ENCODE measurements at regions not wholly inside any gene's neighbourhood (a gene's known extent, or its start where the extent isn't known, plus 50 kb on each side); places are given as distances from the start of the nearest gene placed in this dataset.

DNA sequence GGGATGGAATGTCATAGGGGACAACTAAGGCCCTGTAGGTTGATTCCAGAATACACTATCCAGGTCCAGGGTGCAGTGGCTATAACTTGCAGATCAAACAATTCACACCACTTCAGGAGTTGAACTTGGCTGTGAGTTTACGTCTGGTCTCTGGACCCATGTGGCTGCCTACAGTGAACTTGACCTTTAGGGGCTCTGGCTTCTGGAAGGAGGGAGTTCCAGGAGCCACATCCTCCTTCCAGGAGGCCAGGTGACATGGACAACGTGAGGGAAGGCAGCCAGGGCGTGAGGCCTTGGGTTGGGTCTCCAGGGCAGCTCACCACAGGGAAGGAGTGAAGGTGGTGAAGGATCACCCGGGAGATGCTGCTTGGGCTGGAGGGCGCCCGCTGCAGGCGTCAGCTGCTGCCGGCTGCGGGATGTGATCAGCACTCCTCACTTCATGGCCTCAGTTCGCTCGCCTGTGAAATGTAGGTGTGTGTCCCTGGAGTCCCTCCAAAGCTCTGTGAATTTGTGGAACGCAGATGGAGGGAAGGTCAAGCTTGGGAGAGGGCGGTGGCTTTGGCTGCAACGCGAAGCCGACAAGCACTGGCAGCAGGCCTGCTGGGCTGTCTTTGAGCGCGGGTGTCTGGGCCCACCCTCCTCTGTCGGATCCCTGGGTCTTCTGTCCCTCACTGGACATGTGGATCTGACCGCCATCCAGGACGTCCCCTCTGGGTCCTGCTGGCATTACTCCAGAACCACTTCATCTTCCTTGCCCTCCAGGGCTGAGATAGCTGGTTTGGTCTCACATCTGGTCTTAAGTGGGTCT, 146.5 kb downstream of the GLI2 start:
- DNase-seq (ENCODE audit: insufficient read length, low spot score): no peak
- no peak for FAIRE-seq
- TF ChIP-seq POLR2A (IDR thresholded peaks at IDR 0.05; ENCODE audit: low read depth, low read length) (no peak), POU2F2 (IDR thresholded peaks at IDR 0.05; ENCODE audit: low read depth, low read length) (no peak), SPI1 (IDR thresholded peaks at IDR 0.05; ENCODE audit: low read depth, low read length) (no peak), PAX5 (IDR thresholded peaks at IDR 0.05; ENCODE audit: insufficient read depth, low read length, severe bottlenecking) (no peak), TAF1 (IDR thresholded peaks at IDR 0.05; ENCODE audit: low read depth, low read length) (no peak), POLR2AphosphoS5 (IDR thresholded peaks at IDR 0.05; ENCODE audit: low read depth, low read length) (no peak)

DNA sequence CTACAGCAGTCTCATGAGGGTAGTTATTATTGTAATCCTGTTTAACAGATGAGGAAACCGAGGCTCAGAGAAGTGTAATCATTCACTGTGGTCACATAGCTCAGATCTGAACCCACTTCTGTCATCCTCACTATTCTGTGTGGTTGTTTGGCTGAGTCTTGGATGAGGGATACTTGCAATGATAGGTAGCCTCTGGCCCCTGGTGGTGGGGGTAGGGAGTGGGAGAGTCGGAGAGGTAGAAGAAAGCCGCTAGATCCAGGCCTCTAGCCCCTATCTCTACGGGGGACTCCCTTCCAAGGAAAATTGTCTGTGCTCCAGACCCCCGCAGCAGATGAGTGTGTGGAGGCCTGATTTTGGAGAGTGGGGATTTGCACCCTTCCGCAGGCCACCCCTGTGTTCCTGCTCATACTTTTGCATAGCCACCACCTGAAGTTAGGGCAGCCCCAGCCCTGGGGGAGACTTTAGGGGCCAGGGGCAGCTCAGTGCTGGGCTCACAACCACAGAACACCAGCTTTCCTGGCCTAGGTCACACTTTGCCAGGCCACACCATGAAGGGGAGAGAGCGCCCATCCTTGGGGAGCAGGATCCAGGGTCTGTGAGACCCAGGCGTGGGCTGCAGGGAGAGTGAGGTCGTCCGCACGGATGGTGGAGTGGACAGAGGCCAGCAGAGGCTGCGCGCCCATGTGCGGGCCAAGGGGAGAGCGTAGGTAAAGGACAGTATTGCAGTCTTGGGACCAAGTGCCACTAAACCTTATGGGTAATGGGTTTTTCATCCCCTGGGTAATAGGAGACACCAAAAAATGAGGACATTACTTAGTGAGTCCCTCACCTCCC, 148.2 kb downstream of the GLI2 start:
- no peak for FAIRE-seq
- no peak for TF ChIP-seq POLR2AphosphoS5 (IDR thresholded peaks at IDR 0.05; ENCODE audit: low read depth, low read length)
- no peak for DNase-seq (ENCODE audit: insufficient read length, low spot score)

DNA sequence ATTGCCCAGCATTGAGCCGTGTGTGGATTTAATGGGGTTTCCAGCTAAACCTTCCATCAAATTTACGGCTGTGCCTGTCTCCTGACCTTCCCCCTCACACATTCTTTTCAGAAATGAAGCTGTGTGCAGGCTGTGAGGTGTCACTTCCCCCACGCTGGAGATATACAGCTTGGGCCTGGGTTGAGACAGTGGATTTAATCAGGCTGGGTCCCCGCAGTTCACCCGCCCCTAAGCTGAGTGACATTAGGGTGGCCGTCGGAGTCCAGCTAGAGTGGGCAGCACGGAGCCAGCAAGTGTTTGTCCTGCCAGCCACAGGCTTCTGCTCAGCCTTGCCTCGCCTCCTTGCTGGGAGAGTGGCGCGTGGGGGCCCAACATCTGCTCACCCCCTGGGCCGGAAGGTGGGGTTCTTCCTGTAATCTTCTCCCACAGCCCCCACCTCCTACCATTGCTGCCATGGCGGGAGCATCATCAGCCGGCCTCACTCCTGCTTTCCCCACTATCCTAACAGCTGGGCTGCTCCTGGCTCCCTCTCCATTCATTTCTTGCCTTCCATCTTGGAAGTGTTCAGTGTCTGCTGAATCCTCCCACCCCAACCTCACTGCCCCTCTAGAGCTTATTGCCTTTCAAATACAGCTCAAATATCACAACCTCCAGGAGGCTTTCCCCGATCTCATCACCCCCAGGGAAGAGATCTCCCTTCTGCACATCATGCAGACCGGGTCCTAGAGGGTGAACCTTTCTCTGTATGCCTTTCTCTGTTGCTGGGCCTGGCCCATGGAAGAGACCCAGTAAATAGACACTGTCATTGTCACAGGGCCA, 149.0 kb downstream of the GLI2 start:
- DNase-seq (ENCODE audit: insufficient read length, low spot score) (no peak), FAIRE-seq (no peak)
- no peak for TF ChIP-seq TAF1 (IDR thresholded peaks at IDR 0.05; ENCODE audit: low read depth, low read length)
- no peak for TF ChIP-seq POLR2A (IDR thresholded peaks at IDR 0.05; ENCODE audit: low read depth, low read length)
- TF ChIP-seq POLR2AphosphoS5 (IDR thresholded peaks at IDR 0.05; ENCODE audit: low read depth, low read length): no peak
- no peak for TF ChIP-seq POU2F2 (IDR thresholded peaks at IDR 0.05; ENCODE audit: low read depth, low read length)
- TF ChIP-seq PAX5 (IDR thresholded peaks at IDR 0.05; ENCODE audit: insufficient read depth, low read length, severe bottlenecking): no peak
- no peak for TF ChIP-seq SPI1 (IDR thresholded peaks at IDR 0.05; ENCODE audit: low read depth, low read length)

DNA sequence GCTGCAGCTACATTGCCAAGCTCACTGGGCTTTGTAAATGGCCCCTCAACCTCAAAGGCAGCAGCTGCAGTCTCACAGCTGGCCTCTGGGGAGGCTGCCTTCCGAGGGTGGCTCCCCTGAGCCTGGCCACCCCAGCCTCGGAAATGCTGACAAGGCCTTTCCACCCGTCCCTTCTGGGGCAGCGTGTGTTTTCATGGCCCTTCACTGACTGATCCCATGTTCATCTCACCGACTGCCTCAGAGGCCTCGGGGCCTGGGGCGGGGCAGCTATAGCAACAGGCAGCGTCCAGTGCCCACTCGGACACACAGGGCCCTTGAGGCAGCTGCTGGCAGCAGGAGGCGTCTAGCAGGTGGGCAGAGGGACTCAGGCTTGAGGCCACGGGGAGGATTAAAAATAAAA, 149.7 kb downstream of the GLI2 start:
- DNase-seq (ENCODE audit: insufficient read length, low spot score) (no peak), FAIRE-seq (no peak)
- TF ChIP-seq POLR2AphosphoS5 (IDR thresholded peaks at IDR 0.05; ENCODE audit: low read depth, low read length) (no peak), TAF1 (IDR thresholded peaks at IDR 0.05; ENCODE audit: low read depth, low read length) (no peak), PAX5 (IDR thresholded peaks at IDR 0.05; ENCODE audit: insufficient read depth, low read length, severe bottlenecking) (no peak), POLR2A (IDR thresholded peaks at IDR 0.05; ENCODE audit: low read depth, low read length) (no peak), SPI1 (IDR thresholded peaks at IDR 0.05; ENCODE audit: low read depth, low read length) (no peak), POU2F2 (IDR thresholded peaks at IDR 0.05; ENCODE audit: low read depth, low read length) (no peak)

DNA sequence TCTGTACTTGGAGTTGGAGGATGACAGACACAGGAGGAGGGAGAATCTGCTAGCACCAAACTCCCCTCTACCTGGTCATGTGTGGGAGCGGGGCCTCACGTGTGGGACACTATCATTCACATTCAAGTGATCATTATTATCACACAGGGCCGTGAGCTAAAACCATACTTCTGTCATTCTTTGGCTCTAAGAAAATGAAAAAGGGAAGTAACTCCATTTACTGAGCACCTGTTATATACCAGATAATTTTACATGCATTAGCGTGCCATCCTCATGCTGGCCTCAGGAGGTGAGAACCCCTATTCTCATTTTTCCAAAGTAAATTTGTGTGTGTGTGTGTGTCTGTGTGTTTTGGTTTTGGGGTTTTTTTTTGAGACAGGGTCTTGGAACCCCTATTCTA, 150.1 kb downstream of the GLI2 start:
- FAIRE-seq: no peak
- DNase-seq (ENCODE audit: insufficient read length, low spot score): no peak
- TF ChIP-seq POLR2AphosphoS5 (IDR thresholded peaks at IDR 0.05; ENCODE audit: low read depth, low read length) (no peak), POLR2A (IDR thresholded peaks at IDR 0.05; ENCODE audit: low read depth, low read length) (no peak), POU2F2 (IDR thresholded peaks at IDR 0.05; ENCODE audit: low read depth, low read length) (no peak), PAX5 (IDR thresholded peaks at IDR 0.05; ENCODE audit: insufficient read depth, low read length, severe bottlenecking) (no peak), TAF1 (IDR thresholded peaks at IDR 0.05; ENCODE audit: low read depth, low read length) (no peak), SPI1 (IDR thresholded peaks at IDR 0.05; ENCODE audit: low read depth, low read length) (no peak)

DNA sequence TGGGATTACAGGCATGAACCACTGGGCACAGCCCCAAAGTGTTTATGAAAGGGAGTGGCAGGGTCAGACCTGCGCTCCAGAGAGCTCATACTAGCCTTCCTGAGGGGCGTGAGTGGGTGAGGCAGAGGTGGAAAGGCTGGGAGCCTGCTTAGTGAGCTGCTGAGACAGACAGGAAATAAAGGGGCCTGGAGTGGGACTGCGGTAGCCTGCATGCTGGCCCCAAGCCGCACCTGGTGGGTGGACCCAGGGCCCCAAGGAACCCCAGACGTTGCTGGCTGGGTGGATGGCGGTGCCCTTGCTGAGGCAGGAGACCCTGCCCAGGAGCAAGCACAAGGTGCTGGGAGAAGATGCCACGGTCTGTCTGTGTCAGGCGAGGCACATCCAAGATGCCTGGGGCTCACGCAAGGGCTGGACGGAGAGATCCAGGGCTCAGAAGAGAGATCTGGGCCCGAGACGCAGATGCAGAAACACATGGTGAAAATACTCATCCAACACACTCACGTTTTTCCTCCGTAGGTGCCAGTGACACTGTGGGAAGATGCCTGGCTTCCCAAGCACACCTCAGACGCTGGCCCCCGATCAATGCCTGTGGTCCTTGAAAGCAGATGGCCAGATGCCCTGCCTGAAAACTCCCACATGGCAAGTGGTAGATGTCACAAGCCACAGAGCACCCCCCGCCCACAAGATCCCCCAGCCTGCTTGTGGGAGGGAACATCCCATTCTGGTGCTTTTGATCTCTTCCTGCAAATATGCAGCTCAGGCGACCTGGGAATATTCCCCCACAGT, 151.1 kb downstream of the GLI2 start:
- FAIRE-seq (no peak), DNase-seq (ENCODE audit: insufficient read length, low spot score) (no peak)
- TF ChIP-seq PAX5 (IDR thresholded peaks at IDR 0.05; ENCODE audit: insufficient read depth, low read length, severe bottlenecking) (no peak), TAF1 (IDR thresholded peaks at IDR 0.05; ENCODE audit: low read depth, low read length) (no peak), POLR2A (IDR thresholded peaks at IDR 0.05; ENCODE audit: low read depth, low read length) (no peak), POLR2AphosphoS5 (IDR thresholded peaks at IDR 0.05; ENCODE audit: low read depth, low read length) (no peak), POU2F2 (IDR thresholded peaks at IDR 0.05; ENCODE audit: low read depth, low read length) (no peak), SPI1 (IDR thresholded peaks at IDR 0.05; ENCODE audit: low read depth, low read length) (no peak)

DNA sequence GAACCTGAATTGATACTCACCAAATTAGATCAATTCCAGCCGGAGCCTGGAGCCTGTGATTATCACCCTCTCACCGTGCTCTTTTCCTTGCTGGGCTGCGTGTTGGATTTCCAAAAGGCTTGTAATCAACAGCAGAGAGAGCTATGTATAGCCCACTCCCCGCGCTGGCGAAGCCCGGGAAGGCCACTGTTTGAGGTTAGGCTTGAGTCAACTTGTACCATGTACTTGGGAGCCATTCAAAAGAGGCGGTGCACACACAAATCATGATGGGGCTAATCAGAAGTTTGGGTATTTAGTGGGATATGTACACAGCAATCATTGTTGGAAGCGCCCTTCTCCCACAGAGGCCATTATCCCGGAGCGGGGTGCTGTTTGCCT, 151.6 kb downstream of the GLI2 start:
- DNase-seq (ENCODE audit: insufficient read length, low spot score): no peak
- TF ChIP-seq PAX5 (IDR thresholded peaks at IDR 0.05; ENCODE audit: insufficient read depth, low read length, severe bottlenecking): no peak
- TF ChIP-seq POLR2AphosphoS5 (IDR thresholded peaks at IDR 0.05; ENCODE audit: low read depth, low read length): no peak
- TF ChIP-seq TAF1 (IDR thresholded peaks at IDR 0.05; ENCODE audit: low read depth, low read length): no peak
- FAIRE-seq: no peak

DNA sequence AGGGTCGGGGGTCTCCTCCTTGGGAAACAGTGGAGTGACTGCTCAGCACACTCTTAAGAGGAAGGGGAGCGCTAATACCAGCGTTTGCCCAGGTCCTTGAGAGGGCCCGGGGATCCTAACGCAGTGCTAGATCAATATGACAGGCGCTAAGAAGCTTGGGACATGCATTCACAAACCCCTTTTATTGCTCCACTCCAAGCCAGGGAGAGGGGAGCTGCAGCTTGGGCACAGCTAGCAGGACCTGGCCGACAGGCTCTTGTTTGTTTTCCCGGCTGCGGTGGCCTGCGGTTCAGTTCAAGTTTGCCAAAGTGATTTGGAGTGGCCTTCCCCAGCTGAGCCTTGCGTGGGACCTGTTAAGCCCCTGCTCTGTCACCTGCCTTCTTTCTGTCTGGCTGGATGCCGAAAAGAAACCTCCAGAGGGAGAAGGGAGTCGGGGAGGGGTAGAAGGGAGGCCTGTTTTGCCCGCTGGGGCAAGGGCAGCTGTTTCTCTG, 152.1 kb downstream of the GLI2 start:
- no peak for TF ChIP-seq TAF1 (IDR thresholded peaks at IDR 0.05; ENCODE audit: low read depth, low read length)
- no peak for TF ChIP-seq PAX5 (IDR thresholded peaks at IDR 0.05; ENCODE audit: insufficient read depth, low read length, severe bottlenecking)
- TF ChIP-seq POLR2AphosphoS5 (IDR thresholded peaks at IDR 0.05; ENCODE audit: low read depth, low read length): no peak
- TF ChIP-seq POU2F2 (IDR thresholded peaks at IDR 0.05; ENCODE audit: low read depth, low read length): no peak
- no peak for TF ChIP-seq SPI1 (IDR thresholded peaks at IDR 0.05; ENCODE audit: low read depth, low read length)
- TF ChIP-seq POLR2A (IDR thresholded peaks at IDR 0.05; ENCODE audit: low read depth, low read length): no peak
- DNase-seq (ENCODE audit: insufficient read length, low spot score) (no peak), FAIRE-seq (no peak)
